H1 (cell line): ENCODE measurements at regions not wholly inside any gene's neighbourhood (a gene's known extent, or its start where the extent isn't known, plus 50 kb on each side); places are given as distances from the start of the nearest gene placed in this dataset.

ENCODE experiments used
- CTCF ChIA-PET: fragments of 300-600 bp; sonication (Branson Sonifier 250); formaldehyde crosslinking; loops from one replicate; lab custom pipeline; 2021; ENCODE audit not compliant: partially characterized antibody; lab: Charles Lee
- POLR2A ChIA-PET: fragments of 300-600 bp; sonication (Branson Sonifier 250); formaldehyde crosslinking; loops from one replicate; lab custom pipeline; 2021; ENCODE audit warnings: inconsistent platforms; ENCODE audit not compliant: partially characterized antibody; lab: Charles Lee
- DNase-seq, 2 experiments: peaks; one replicate each; pipeline versions ENCODE4 v3.0.0 to v3.0.0-alpha.2; 2010 to 2022; ENCODE audit warnings: low spot score in 2 of 2, low read depth in 1 of 2, mixed read lengths in 1 of 2
- FAIRE-seq: peaks from 2 replicates; lab custom pipeline; 2011; peaks lifted over from hg19 to GRCh38; lab: Jason Lieb, UNC
- H2AFZ ChIP-seq: 2 replicates; pipeline ENCODE4 v1.8.1; 2012; ENCODE audit warnings: low read length, inconsistent platforms
- H2AK5ac ChIP-seq: 2 replicates; pipeline ENCODE4 v1.6.1; 2013; ENCODE audit warnings: low read depth, low read length
- H2BK120ac ChIP-seq: replicated peaks from 2 replicates; pipeline ENCODE3; 2013; ENCODE audit warnings: low read depth, low read length, inconsistent platforms
- H2BK12ac ChIP-seq: 2 replicates; pipeline ENCODE4 v1.6.1; 2013; ENCODE audit warnings: low read depth, low read length
- H2BK15ac ChIP-seq: 2 replicates; pipeline ENCODE4 v1.6.1; 2013; ENCODE audit warnings: low read length
- H2BK20ac ChIP-seq: 2 replicates; pipeline ENCODE4 v1.6.1; 2013; ENCODE audit warnings: low read length
- H2BK5ac ChIP-seq: 2 replicates; pipeline ENCODE4 v1.6.1; 2013; ENCODE audit warnings: low read depth, low read length
- H3K14ac ChIP-seq: 2 replicates; pipeline ENCODE4 v1.6.1; 2013; ENCODE audit warnings: inconsistent platforms; ENCODE audit not compliant: insufficient read length
- H3K18ac ChIP-seq: 2 replicates; pipeline ENCODE4 v1.6.1; 2013; ENCODE audit warnings: low read length; ENCODE audit errors: extremely low read depth
- H3K23ac ChIP-seq: 2 replicates; pipeline ENCODE4 v1.6.1; 2013; ENCODE audit warnings: inconsistent platforms; ENCODE audit not compliant: insufficient read length
- H3K23me2 ChIP-seq: 2 replicates; pipeline ENCODE4 v1.6.1; 2013; ENCODE audit warnings: low read depth, low read length
- H3K27ac ChIP-seq: 2 replicates; pipeline ENCODE4 v1.6.1; 2011; ENCODE audit warnings: low read depth, low read length, inconsistent platforms
- H3K27me3 ChIP-seq, 4 experiments: replicated peaks in 1 of 4; 1 replicate in 1 of 4; 2 replicates in 3 of 4; pipeline versions ENCODE4 v1.6.1 to v1.8.1; 2011 to 2013; ENCODE audit warnings: low read length in 3 of 4, mild to moderate bottlenecking in 3 of 4, inconsistent platforms in 2 of 4, mixed read lengths in 2 of 4, moderate library complexity in 1 of 4; ENCODE audit not compliant: control insufficient read depth in 3 of 4, insufficient read depth in 3 of 4; ENCODE audit errors: extremely low read depth in 1 of 4
- H3K36me3 ChIP-seq, 4 experiments: 2 replicates each; pipeline versions ENCODE4 v1.6.1 to v1.8.1; 2011 to 2013; ENCODE audit warnings: mild to moderate bottlenecking in 4 of 4, low read length in 3 of 4, moderate library complexity in 2 of 4, control low read depth in 1 of 4, inconsistent platforms in 1 of 4; ENCODE audit not compliant: insufficient read depth in 4 of 4, control insufficient read depth in 2 of 4
- H3K4ac ChIP-seq: replicated peaks from 2 replicates; pipeline ENCODE3; 2013; ENCODE audit warnings: low read length, low read depth, mixed read lengths, inconsistent platforms; ENCODE audit not compliant: insufficient read length
- H3K4me1 ChIP-seq, 4 experiments: replicated peaks in 1 of 4; 1 replicate in 1 of 4; 2 replicates in 3 of 4; pipeline versions ENCODE4 v1.6.1 to v1.8.1; 2011 to 2013; ENCODE audit warnings: low read length in 3 of 4, inconsistent platforms in 2 of 4, mixed read lengths in 1 of 4; ENCODE audit not compliant: insufficient read depth in 4 of 4, control insufficient read depth in 3 of 4
- H3K4me2 ChIP-seq, 2 experiments: 2 replicates each; pipeline versions ENCODE4 v1.6.1 to v1.8.1; 2011 to 2013; ENCODE audit warnings: low read depth in 2 of 2, low read length in 2 of 2, control low read depth in 1 of 2, inconsistent platforms in 1 of 2, mild to moderate bottlenecking in 1 of 2; ENCODE audit not compliant: insufficient read depth in 1 of 2
- H3K4me3 ChIP-seq, 4 experiments: fragments of 200-600, 300-600 bp in 1 of 4; sonication (generic), shearing (Covaris generic), sonication (Bioruptor Twin) in 1 of 4; 2 replicates each; pipeline versions ENCODE4 v1.5.1 to v1.8.1; 2011 to 2016; ENCODE audit warnings: low read length in 4 of 4, low read depth in 3 of 4, control low read depth in 2 of 4, inconsistent platforms in 2 of 4, mild to moderate bottlenecking in 2 of 4, mixed read lengths in 1 of 4, moderate library complexity in 1 of 4; ENCODE audit not compliant: insufficient read depth in 2 of 4; ENCODE audit errors: extremely low read depth in 1 of 4
- H3K56ac ChIP-seq: replicated peaks from 2 replicates; pipeline ENCODE3; 2013; ENCODE audit warnings: low read depth, mild to moderate bottlenecking, mixed read lengths, low read length, inconsistent platforms; ENCODE audit not compliant: insufficient read length
- H3K79me1 ChIP-seq: 2 replicates; pipeline ENCODE4 v1.6.1; 2013; ENCODE audit warnings: low read depth, low read length, control low read depth
- H3K79me2 ChIP-seq, 2 experiments: 2 replicates each; pipeline versions ENCODE4 v1.6.1 to v1.8.1; 2012 to 2013; ENCODE audit warnings: low read length in 2 of 2, mild to moderate bottlenecking in 2 of 2, inconsistent platforms in 1 of 2; ENCODE audit not compliant: insufficient read depth in 2 of 2, control insufficient read depth in 1 of 2
- H3K9ac ChIP-seq, 4 experiments: replicated peaks in 1 of 4; 1 replicate in 1 of 4; 2 replicates in 3 of 4; pipeline versions ENCODE4 v1.6.1 to v1.8.1; 2011 to 2013; ENCODE audit warnings: low read depth in 3 of 4, low read length in 3 of 4, control low read depth in 2 of 4, mild to moderate bottlenecking in 2 of 4, moderate library complexity in 2 of 4, inconsistent platforms in 1 of 4; ENCODE audit errors: extremely low read depth in 1 of 4
- H3K9me3 ChIP-seq, 2 experiments: 2 replicates each; pipeline versions ENCODE4 v1.6.1 to v1.8.1; 2012 to 2013; ENCODE audit warnings: mild to moderate bottlenecking in 2 of 2, moderate library complexity in 2 of 2, control low read depth in 1 of 2, inconsistent platforms in 1 of 2, low read depth in 1 of 2, low read length in 1 of 2, mixed read lengths in 1 of 2; ENCODE audit not compliant: insufficient read depth in 2 of 2
- H4K20me1 ChIP-seq, 2 experiments: replicated peaks in 1 of 2; 2 replicates each; pipeline versions ENCODE3 to v1.8.1; 2011 to 2013; ENCODE audit warnings: inconsistent platforms in 2 of 2, low read length in 2 of 2, mild to moderate bottlenecking in 1 of 2; ENCODE audit not compliant: insufficient read depth in 2 of 2, control insufficient read depth in 1 of 2
- H4K5ac ChIP-seq: 2 replicates; pipeline ENCODE4 v1.6.1; 2013; ENCODE audit warnings: low read length, low read depth, mixed read lengths, inconsistent platforms; ENCODE audit not compliant: insufficient read length
- H4K8ac ChIP-seq: 2 replicates; pipeline ENCODE4 v1.8.0; 2013; ENCODE audit warnings: mild to moderate bottlenecking, moderate library complexity, low read length, inconsistent platforms; ENCODE audit not compliant: insufficient read depth; ENCODE audit errors: extremely low read depth
- H4K91ac ChIP-seq: replicated peaks from 2 replicates; pipeline ENCODE3; 2013; ENCODE audit warnings: low read length, mixed read lengths, inconsistent platforms; ENCODE audit not compliant: insufficient read length
- EP300 ChIP-seq, 2 experiments: IDR thresholded peaks; 1 replicate in 1 of 2; 2 replicates in 1 of 2; pipeline ENCODE4 v1.6.1; 2011 to 2012; ENCODE audit warnings: low read depth in 2 of 2, low read length in 2 of 2, mild to moderate bottlenecking in 2 of 2, borderline replicate concordance in 1 of 2, inconsistent platforms in 1 of 2, moderate library complexity in 1 of 2
- HDAC2 ChIP-seq, 2 experiments: fragments of 300-600 bp in 1 of 2; sonication (generic) in 1 of 2; IDR thresholded peaks; 2 replicates each; pipeline ENCODE4 v1.6.1; 2011 to 2012; ENCODE audit warnings: low read depth in 2 of 2, low read length in 2 of 2, mild to moderate bottlenecking in 2 of 2, moderate library complexity in 2 of 2, borderline replicate concordance in 1 of 2, inconsistent platforms in 1 of 2
- JUN ChIP-seq: IDR thresholded peaks from 2 replicates; pipeline ENCODE4 v1.6.1; 2011; ENCODE audit warnings: low read depth, mild to moderate bottlenecking, improper control_type of control experiment, low read length
- WGBS, 2 experiments: shearing (Covaris generic) in 1 of 2; methylation state at CpG; one replicate each; pipeline versions ENCODE4 v1.1.6 to v1.1.7; 2013 to 2015; ENCODE audit warnings: low lambda C conversion rate in 2 of 2, mixed read lengths in 2 of 2, inconsistent platforms in 1 of 2, low coverage in 1 of 2, missing lambda C conversion rate in 1 of 2; ENCODE audit not compliant: insufficient replicate concordance in 2 of 2, insufficient coverage in 1 of 2, insufficient read length in 1 of 2; ENCODE audit errors: extremely low coverage in 1 of 2, missing lambda C conversion rate in 1 of 2; 5-methylcytosine and 5-hydroxymethylcytosine counted together
- TF ChIP-seq, protein P1 (sequence below): IDR thresholded peaks from 2 replicates; pipeline ENCODE4 v1.6.1; 2012; ENCODE audit warnings: inconsistent platforms

DNA sequence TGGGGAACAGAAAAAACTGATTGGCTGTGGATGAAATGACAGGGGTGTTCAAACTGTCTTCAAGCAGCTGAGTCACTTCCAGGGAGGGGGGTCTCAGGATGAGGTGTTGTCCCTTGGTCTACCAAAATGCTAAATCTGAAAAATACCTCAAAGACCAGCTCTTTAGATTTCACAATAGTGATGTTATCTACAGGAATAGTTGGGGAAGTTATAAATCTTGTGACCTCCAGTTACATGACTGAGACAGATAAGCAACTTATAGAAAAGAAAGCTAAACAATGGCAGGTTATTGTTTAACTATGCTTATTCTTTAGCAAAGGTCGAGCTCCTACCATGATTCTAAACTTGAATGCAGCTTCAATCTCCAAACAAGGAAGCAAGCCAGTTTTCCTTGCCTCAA lies 125.4 kb downstream of the SYT10 start:
- no peaks in the 10 kb centered on the region for H3K79me1 ChIP-seq
- H3K56ac ChIP-seq, result no peak overlapping the region
- no peak overlapping the region for H2AK5ac ChIP-seq
- H2BK12ac ChIP-seq, result no peak overlapping the region
- no peak overlapping the region for H3K18ac ChIP-seq
- H4K5ac ChIP-seq, result no peak overlapping the region
- H3K4ac ChIP-seq, result no peak overlapping the region
- H2BK20ac ChIP-seq, result no peak overlapping the region
- no peak overlapping the region for H4K91ac ChIP-seq
- H2AFZ ChIP-seq, result no peak overlapping the region
- H3K27me3 ChIP-seq, result no peaks in the 10 kb centered on the region
- ChIA-PET CTCF (interaction anchor here (1.1 kb wide), 1 partner anchor 12 kb away, joined by 3 read pairs; no protein-coding TSS in a partner anchor), POLR2A (no interaction called here)
- no peak overlapping the region for H3K27ac ChIP-seq
- DNase-seq (no peak), FAIRE-seq (no peak)
- WGBS, 2 experiments, result 95% methylated on average over 1 of the region's 1 CpG; no CpG with 5 or more reads in 1 of the 2 experiments
- H3K4me2 ChIP-seq, result no peak overlapping the region
- H3K9me3 ChIP-seq, result no peaks in the 10 kb centered on the region; a peak in 1 of 4 replicates
- H3K4me3 ChIP-seq, result no peak overlapping the region
- no peak overlapping the region for H2BK5ac ChIP-seq
- no peak overlapping the region for H3K9ac ChIP-seq
- no peaks in the 10 kb centered on the region for H3K23me2 ChIP-seq
- H3K14ac ChIP-seq, result no peak overlapping the region
- H2BK15ac ChIP-seq, result no peak overlapping the region
- no peak overlapping the region for H4K8ac ChIP-seq
- H4K20me1 ChIP-seq, result no peaks in the 10 kb centered on the region
- H3K4me1 ChIP-seq, result 0 out of 7 replicates have a peak, but pooled peaks cover 0 to 2% (median 0%) of the 10 kb centered on the region in 4 experiments
- H3K23ac ChIP-seq, result no peak overlapping the region
- H2BK120ac ChIP-seq, result no peak overlapping the region
- H3K79me2 ChIP-seq, result no peaks in the 10 kb centered on the region
- H3K36me3 ChIP-seq, result no peaks in the 10 kb centered on the region
- TF ChIP-seq JUN (no peak), EP300 (IDR thresholded peaks at IDR 0.05; ENCODE audit: borderline replicate concordance in 1 of 2, low read depth in 2 of 2, low read length in 2 of 2) (no peak), HDAC2 (IDR thresholded peaks at IDR 0.05; ENCODE audit: borderline replicate concordance in 1 of 2, low read depth in 2 of 2, low read length in 2 of 2) (no peak)
- TF ChIP-seq, protein P1, sequence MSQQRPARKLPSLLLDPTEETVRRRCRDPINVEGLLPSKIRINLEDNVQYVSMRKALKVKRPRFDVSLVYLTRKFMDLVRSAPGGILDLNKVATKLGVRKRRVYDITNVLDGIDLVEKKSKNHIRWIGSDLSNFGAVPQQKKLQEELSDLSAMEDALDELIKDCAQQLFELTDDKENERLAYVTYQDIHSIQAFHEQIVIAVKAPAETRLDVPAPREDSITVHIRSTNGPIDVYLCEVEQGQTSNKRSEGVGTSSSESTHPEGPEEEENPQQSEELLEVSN, result no peak
